ENCODE measurements at regions not wholly inside any gene's neighbourhood (a gene's known extent, or its start where the extent isn't known, plus 50 kb on each side); places are given as distances from the start of the nearest gene placed in this dataset.

GRCh38 chr13:39943711-39944110 is 288.2 kb downstream of the COG6 start:
- no peaks in the 10 kb centered on the region for H3K36me3 Mint-ChIP-seq (ENCODE audit: low read depth)

DNA sequence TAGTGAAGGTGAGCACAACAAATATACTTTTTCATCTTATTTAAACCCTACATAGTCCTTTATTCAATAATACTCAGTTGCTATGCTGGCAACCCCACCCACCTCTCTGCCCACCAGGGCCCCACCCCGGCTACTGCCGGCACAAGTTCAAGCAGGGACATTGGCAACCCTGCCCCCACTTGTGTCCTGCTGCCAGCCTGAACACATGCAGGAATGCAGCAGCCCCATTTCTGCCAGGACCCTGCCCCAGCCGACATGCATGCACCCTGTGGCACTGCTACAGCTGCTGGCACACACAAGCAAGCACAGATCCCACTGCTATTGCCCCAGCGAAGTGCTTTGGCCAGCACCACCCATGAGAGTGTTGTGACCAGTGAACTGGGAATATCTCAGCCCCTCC is 289.8 kb downstream of the COG6 start:
- no peak for TF ChIP-seq EZH2 (IDR thresholded peaks at IDR 0.05; ENCODE audit: low read depth, unreplicated experiment)
- no peak for TF ChIP-seq JUNB (IDR thresholded peaks at IDR 0.05; ENCODE audit: unreplicated experiment)
- TF ChIP-seq CTCF (conservative IDR thresholded peaks at IDR 0.05; ENCODE audit: low read depth in 2 of 2) = no peak
- TF ChIP-seq STAT1 (IDR thresholded peaks at IDR 0.05; ENCODE audit: unreplicated experiment) = no peak
- no peak for TF ChIP-seq POLR2AphosphoS5 (IDR thresholded peaks at IDR 0.05; ENCODE audit: low read depth)
- TF ChIP-seq ETS1 (IDR thresholded peaks at IDR 0.05) = no peak
- H3K9me2 ChIP-seq (ENCODE audit: insufficient read depth) = 0 out of 2 replicates have a peak, but pooled peaks cover 4% of the 10 kb centered on the region
- H3K4me3 ChIP-seq = no peak overlapping the region
- no peaks in the 10 kb centered on the region for H3K36me3 Mint-ChIP-seq (ENCODE audit: low read depth)
- peaks cover 4% of the 10 kb centered on the region for H3K4me1 ChIP-seq (ENCODE audit: insufficient read depth)
- no peak overlapping the region for H3K27ac ChIP-seq (ENCODE audit: low read depth)
- ATAC-seq (no peak), DNase-seq (ENCODE audit: low spot score) (no peak)
- H3K27me3 ChIP-seq (ENCODE audit: insufficient read depth) = no peaks in the 10 kb centered on the region
- H3K4me1 Mint-ChIP-seq = peaks cover 15% of the 10 kb centered on the region
- H2AFZ ChIP-seq = no peak overlapping the region
- no peaks in the 10 kb centered on the region for H4K20me1 ChIP-seq (replicated peaks; ENCODE audit: insufficient read depth)
- no peaks in the 10 kb centered on the region for H3K36me3 ChIP-seq (ENCODE audit: insufficient read depth)
- H3K4me2 ChIP-seq = no peak overlapping the region
- no peak overlapping the region for H3K4me3 Mint-ChIP-seq
- no peaks in the 10 kb centered on the region for H3K79me2 ChIP-seq (replicated peaks; ENCODE audit: insufficient read depth)
- H3F3A ChIP-seq (replicated peaks; ENCODE audit: low read depth) = no peaks in the 10 kb centered on the region
- H3K9me3 Mint-ChIP-seq = no peaks in the 10 kb centered on the region; the same call in 2 of the 3 replicates
- H3K27ac Mint-ChIP-seq = no peak overlapping the region
- peaks cover 5% of the 10 kb centered on the region for H3K27me3 Mint-ChIP-seq (ENCODE audit: insufficient read depth, low read depth, poor library complexity)

More at GRCh38 chr13:39943711-39944110, 288.2 kb downstream of the COG6 start:
- H3K27me3 ChIP-seq (ENCODE audit: insufficient read depth) = no peaks in the 10 kb centered on the region
- no peaks in the 10 kb centered on the region; the same call in 2 of the 3 replicates for H3K9me3 Mint-ChIP-seq
- DNase-seq (ENCODE audit: low spot score) (no peak), ATAC-seq (no peak)
- no peaks in the 10 kb centered on the region for H3F3A ChIP-seq (replicated peaks; ENCODE audit: low read depth)
- H3K4me1 Mint-ChIP-seq = peaks cover 15% of the 10 kb centered on the region
- peaks cover 4% of the 10 kb centered on the region for H3K4me1 ChIP-seq (ENCODE audit: insufficient read depth)
- H3K27ac Mint-ChIP-seq = no peak overlapping the region
- no peak overlapping the region for H3K4me3 Mint-ChIP-seq
- 0 out of 2 replicates have a peak, but pooled peaks cover 4% of the 10 kb centered on the region for H3K9me2 ChIP-seq (ENCODE audit: insufficient read depth)
- no peak overlapping the region for H2AFZ ChIP-seq
- H3K79me2 ChIP-seq (replicated peaks; ENCODE audit: insufficient read depth) = no peaks in the 10 kb centered on the region
- no peak overlapping the region for H3K27ac ChIP-seq (ENCODE audit: low read depth)
- TF ChIP-seq ZNF331 (CRISPR knock-in tag; IDR thresholded peaks at IDR 0.05; ENCODE audit: low read depth) = no peak
- H3K27me3 Mint-ChIP-seq (ENCODE audit: insufficient read depth, low read depth, poor library complexity) = peaks cover 7% of the 10 kb centered on the region
- no peaks in the 10 kb centered on the region for H4K20me1 ChIP-seq (replicated peaks; ENCODE audit: insufficient read depth)
- no peak overlapping the region for H3K4me2 ChIP-seq
- H3K36me3 ChIP-seq (ENCODE audit: insufficient read depth) = no peaks in the 10 kb centered on the region
- H3K4me3 ChIP-seq = no peak overlapping the region

GRCh38 chr13:39946769-39947168 is 291.3 kb downstream of the COG6 start:
- Histone ChIP-seq H3K9me2 (ENCODE audit: insufficient read depth) (0 out of 2 replicates have a peak, but pooled peaks cover 4% of the 10 kb centered on the region), H3K4me1 (ENCODE audit: insufficient read depth) (peaks cover 1% of the 10 kb centered on the region; the same call in 1 of the 2 replicates)
- DNase-seq (ENCODE audit: low spot score) = no peak
- TF ChIP-seq POLR2AphosphoS5 (IDR thresholded peaks at IDR 0.05; ENCODE audit: low read depth) (no peak), ZNF114 (CRISPR knock-in tag; IDR thresholded peaks at IDR 0.05) (no peak), JUNB (IDR thresholded peaks at IDR 0.05; ENCODE audit: unreplicated experiment) (no peak), STAT1 (IDR thresholded peaks at IDR 0.05; ENCODE audit: unreplicated experiment) (no peak), CREB1 (CRISPR knock-in tag; IDR thresholded peaks at IDR 0.05; ENCODE audit: low read depth) (no peak), ZNF331 (CRISPR knock-in tag; IDR thresholded peaks at IDR 0.05; ENCODE audit: low read depth) (no peak), NANOG (IDR thresholded peaks at IDR 0.05; ENCODE audit: borderline replicate concordance) (no peak), ETS1 (IDR thresholded peaks at IDR 0.05) (no peak), EZH2 (IDR thresholded peaks at IDR 0.05; ENCODE audit: low read depth, unreplicated experiment) (no peak)

More at GRCh38 chr13:39946769-39947168, 291.3 kb downstream of the COG6 start:
- H3K4me2 ChIP-seq = no peak overlapping the region
- Mint-ChIP-seq H3K4me3 (no peak overlapping the region), H3K27ac (no peak overlapping the region), H3K36me3 (ENCODE audit: low read depth) (no peaks in the 10 kb centered on the region), H3K4me1 (peaks cover 8% of the 10 kb centered on the region), H3K9me3 (no peaks in the 10 kb centered on the region; the same call in 2 of the 3 replicates), H3K27me3 (ENCODE audit: insufficient read depth, low read depth, poor library complexity) (no peaks in the 10 kb centered on the region)
- no peak overlapping the region for H3K4me3 ChIP-seq
- H4K20me1 ChIP-seq (replicated peaks; ENCODE audit: insufficient read depth) = no peaks in the 10 kb centered on the region
- H3K27ac ChIP-seq (ENCODE audit: low read depth) = no peak overlapping the region
- ATAC-seq = no peak
- no peak overlapping the region for H2AFZ ChIP-seq
- no peaks in the 10 kb centered on the region for H3K36me3 ChIP-seq (ENCODE audit: insufficient read depth)
- no peaks in the 10 kb centered on the region for H3F3A ChIP-seq (replicated peaks; ENCODE audit: low read depth)
- H3K27me3 ChIP-seq (ENCODE audit: insufficient read depth) = no peaks in the 10 kb centered on the region
- no peaks in the 10 kb centered on the region for H3K79me2 ChIP-seq (replicated peaks; ENCODE audit: insufficient read depth)

All from GM23338 (cell line).